Vagina (tissue), 2 donors: ENCODE measurements at regions not wholly inside any gene's neighbourhood (a gene's known extent, or its start where the extent isn't known, plus 50 kb on each side); places are given as distances from the start of the nearest gene placed in this dataset.

Source experiments
- DNase-seq, 2 donors: peaks; one replicate each; pipeline ENCODE4 v3.0.0-alpha.2; 2017; ENCODE audit errors: extremely low spot score in 2 of 2
- H3K27ac ChIP-seq: fragments of 200-600 bp; sonication (generic); one replicate; pipeline ENCODE4 v1.5.1; 2019
- H3K27me3 ChIP-seq: fragments of 200-600 bp; sonication (generic); one replicate; pipeline ENCODE4 v1.5.1; 2019
- H3K36me3 ChIP-seq, 2 donors: fragments of 200-600 bp; sonication (generic); one replicate each; pipeline ENCODE4 v1.5.1; 2017 to 2019
- H3K4me1 ChIP-seq: fragments of 200-600 bp; sonication (generic); one replicate; pipeline ENCODE4 v1.5.1; 2019
- H3K4me3 ChIP-seq, 2 donors: fragments of 200-600 bp; sonication (generic); 1 replicate in 1 of 2; 2 replicates in 1 of 2; pipeline ENCODE4 v1.5.1; 2016 to 2019
- H3K9me3 ChIP-seq: fragments of 200-600 bp; sonication (generic); one replicate; pipeline ENCODE4 v1.5.1; 2019
- CTCF ChIP-seq, 3 experiments: fragments of 450-650 bp in 2 of 3; fragments of 200-600 bp in 1 of 3; sonication (generic) in 1 of 3; IDR thresholded peaks; one replicate each; pipeline ENCODE4 v1.5.1; 2017 to 2019; ENCODE audit warnings: antibody characterized with exemption in 3 of 3, mild to moderate bottlenecking in 2 of 3, moderate library complexity in 2 of 3
- POLR2A ChIP-seq, 2 donors: fragments of 450-650 bp; IDR thresholded peaks; one replicate each; pipeline ENCODE4 v1.6.1; 2017; ENCODE audit warnings: antibody characterized with exemption in 2 of 2, mild to moderate bottlenecking in 2 of 2, moderate library complexity in 2 of 2
- POLR2AphosphoS5 ChIP-seq, 2 donors: sonication (generic); formaldehyde crosslinking; IDR thresholded peaks; one replicate each; pipeline ENCODE4 v1.9.0; 2017; ENCODE audit warnings: antibody characterized with exemption in 2 of 2, mild to moderate bottlenecking in 2 of 2, low read depth in 1 of 2; ENCODE audit not compliant: insufficient read depth in 1 of 2
- intact Hi-C: fragments of 100-400 bp; cut with DNase I; formaldehyde crosslinking; loops from one replicate; pipeline ENCODE4 v1.15.1; 2023

GRCh38 chr15:93485438-93486327, 396.7 kb upstream of the RGMA start:
- no peaks in the 10 kb centered on the region for H3K9me3 ChIP-seq
- H3K4me1 ChIP-seq, result peaks cover 15% of the 10 kb centered on the region
- intact Hi-C loops, result no loop called here
- DNase-seq, result no peak
- no peaks in the 10 kb centered on the region for H3K36me3 ChIP-seq
- TF ChIP-seq CTCF (IDR thresholded peaks at IDR 0.05), result no peak
- no peak for TF ChIP-seq POLR2AphosphoS5 (IDR thresholded peaks at IDR 0.05; ENCODE audit: insufficient read depth in 1 of 2, low read depth in 1 of 2)
- no peak for TF ChIP-seq POLR2A (IDR thresholded peaks at IDR 0.05)
- no peaks in the 10 kb centered on the region for H3K27me3 ChIP-seq
- H3K27ac ChIP-seq, result peak overlapping the region; percentile 2
- no peak overlapping the region for H3K4me3 ChIP-seq

GRCh38 chr15:93483923-93484322, 394.9 kb upstream of the RGMA start:
- Histone ChIP-seq H3K9me3 (no peaks in the 10 kb centered on the region), H3K4me1 (peaks cover 22% of the 10 kb centered on the region), H3K4me3 (no peak overlapping the region)

GRCh38 chr15:93482731-93483130, 393.7 kb upstream of the RGMA start:
- no peak for DNase-seq
- intact Hi-C loops, result no loop called here
- H3K27ac ChIP-seq, result no peak overlapping the region
- no peaks in the 10 kb centered on the region for H3K27me3 ChIP-seq
- no peaks in the 10 kb centered on the region for H3K36me3 ChIP-seq
- H3K4me1 ChIP-seq, result peaks cover 23% of the 10 kb centered on the region
- H3K9me3 ChIP-seq, result no peaks in the 10 kb centered on the region
- TF ChIP-seq CTCF (IDR thresholded peaks at IDR 0.05), result no peak
- no peak for TF ChIP-seq POLR2AphosphoS5 (IDR thresholded peaks at IDR 0.05; ENCODE audit: insufficient read depth in 1 of 2, low read depth in 1 of 2)
- TF ChIP-seq POLR2A (IDR thresholded peaks at IDR 0.05), result no peak
- H3K4me3 ChIP-seq, result no peak overlapping the region

More at GRCh38 chr15:93483923-93484322, 394.9 kb upstream of the RGMA start:
- Histone ChIP-seq H3K27ac (no peak overlapping the region), H3K27me3 (no peaks in the 10 kb centered on the region), H3K36me3 (no peaks in the 10 kb centered on the region)
- no peak for DNase-seq
- no peak for TF ChIP-seq POLR2A (IDR thresholded peaks at IDR 0.05)
- no peak for TF ChIP-seq CTCF (IDR thresholded peaks at IDR 0.05)
- no peak for TF ChIP-seq POLR2AphosphoS5 (IDR thresholded peaks at IDR 0.05; ENCODE audit: insufficient read depth in 1 of 2, low read depth in 1 of 2)
- intact Hi-C loops, result no loop called here

- Histone ChIP-seq H3K36me3 (no peaks in the 10 kb centered on the region), H3K4me1 (peaks cover 7% of the 10 kb centered on the region), H3K27ac (peak overlapping the region; percentile 21), H3K27me3 (no peaks in the 10 kb centered on the region), H3K4me3 (no peak overlapping the region), H3K9me3 (no peaks in the 10 kb centered on the region)
- DNase-seq, result no peak
- intact Hi-C loops, result no loop called here
- no peak for TF ChIP-seq POLR2A (IDR thresholded peaks at IDR 0.05)
- no peak for TF ChIP-seq CTCF (IDR thresholded peaks at IDR 0.05)
- TF ChIP-seq POLR2AphosphoS5 (IDR thresholded peaks at IDR 0.05; ENCODE audit: insufficient read depth in 1 of 2, low read depth in 1 of 2), result no peak
Measured at GRCh38 chr15:93479715-93480114, 390.7 kb upstream of the RGMA start.

- H3K36me3 ChIP-seq, result no peaks in the 10 kb centered on the region
- DNase-seq, result no peak
- no peak overlapping the region for H3K4me3 ChIP-seq
- no peaks in the 10 kb centered on the region for H3K9me3 ChIP-seq
- peaks cover 7% of the 10 kb centered on the region for H3K4me1 ChIP-seq
- TF ChIP-seq CTCF (IDR thresholded peaks at IDR 0.05) (no peak), POLR2AphosphoS5 (IDR thresholded peaks at IDR 0.05; ENCODE audit: insufficient read depth in 1 of 2, low read depth in 1 of 2) (no peak), POLR2A (IDR thresholded peaks at IDR 0.05) (no peak)
- intact Hi-C loops, result no loop called here
- H3K27ac ChIP-seq, result peak overlapping the region; percentile 9
- H3K27me3 ChIP-seq, result no peaks in the 10 kb centered on the region
Measured at GRCh38 chr15:93478947-93479346, 389.9 kb upstream of the RGMA start.
